HPDE6-E6E7 (cell line): ENCODE measurements at regions not wholly inside any gene's neighbourhood (a gene's known extent, or its start where the extent isn't known, plus 50 kb on each side); places are given as distances from the start of the nearest gene placed in this dataset.
"Not testable (repeated sequence)": the region's sequence is repeated elsewhere in the genome, so short reads cannot be mapped to it uniquely, and the experiment has no call there.

Experiments
- DNase-seq: peaks from one replicate; pipeline ENCODE4 v3.0.0; 2011; ENCODE audit warnings: missing footprints; ENCODE audit errors: extremely low spot score

DNA sequence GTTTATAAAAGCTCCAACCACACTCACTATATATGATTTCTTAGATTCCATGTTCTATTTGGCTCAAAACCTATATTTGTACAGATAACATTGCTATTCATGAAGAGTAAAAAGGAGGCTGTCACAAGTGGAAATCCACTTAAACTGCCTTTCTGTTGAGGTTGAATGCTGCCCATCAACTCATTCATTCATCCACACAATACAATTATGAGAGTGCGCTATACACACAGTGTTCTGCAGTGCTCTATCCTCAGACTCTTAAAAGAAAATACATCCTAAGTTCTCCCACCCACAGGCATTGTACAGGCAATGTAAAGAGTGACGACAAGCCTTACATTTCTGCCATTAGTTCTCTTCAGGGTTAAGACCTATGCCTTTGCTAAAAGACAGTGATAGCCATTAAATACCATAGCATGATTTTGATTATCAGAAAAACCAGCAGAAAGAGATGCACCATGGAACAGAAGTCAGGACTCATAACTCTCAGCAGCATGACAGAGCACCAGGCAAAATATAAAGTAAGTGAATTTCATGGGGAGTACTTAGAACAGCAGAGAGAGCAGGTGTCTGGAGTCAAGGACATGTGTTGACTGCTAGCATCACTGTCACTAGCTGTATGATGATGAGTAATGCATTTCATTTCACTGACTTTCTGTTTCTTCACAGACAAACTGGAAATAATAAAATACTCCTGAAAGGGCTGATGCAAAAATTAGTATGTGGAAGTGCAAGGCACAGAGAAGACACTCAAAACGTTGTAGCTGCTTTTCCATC, 218.0 kb downstream of the RBM26 start:
- no peak for DNase-seq

DNA sequence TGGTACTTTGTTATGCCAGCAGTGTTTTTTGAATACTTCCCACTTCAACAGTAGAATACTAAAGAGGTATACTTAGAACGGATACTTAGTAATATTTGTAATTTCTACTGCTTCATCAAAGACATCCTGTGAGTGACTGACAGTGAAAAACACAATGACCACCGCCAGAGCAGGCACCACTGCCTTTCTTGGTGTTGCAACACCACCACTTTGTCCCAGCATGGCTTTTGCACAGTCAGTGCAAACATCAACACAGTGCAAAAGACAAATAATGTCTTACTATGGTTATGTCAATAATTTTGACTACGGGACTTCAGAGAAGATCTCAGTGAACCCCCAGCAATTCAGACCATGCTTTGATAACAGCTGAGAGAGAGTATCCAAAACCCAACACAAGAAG, 220.5 kb downstream of the RBM26 start:
- no peak for DNase-seq

GRCh38 chr13:79183231-79183630, 222.8 kb downstream of the RBM26 start:
- no peak for DNase-seq

GRCh38 chr13:79173691-79174090, 232.4 kb downstream of the RBM26 start:
- DNase-seq = not testable (repeated sequence)

- not testable (repeated sequence) for DNase-seq
Measured at GRCh38 chr13:79172924-79173323, 233.1 kb downstream of the RBM26 start.

DNA sequence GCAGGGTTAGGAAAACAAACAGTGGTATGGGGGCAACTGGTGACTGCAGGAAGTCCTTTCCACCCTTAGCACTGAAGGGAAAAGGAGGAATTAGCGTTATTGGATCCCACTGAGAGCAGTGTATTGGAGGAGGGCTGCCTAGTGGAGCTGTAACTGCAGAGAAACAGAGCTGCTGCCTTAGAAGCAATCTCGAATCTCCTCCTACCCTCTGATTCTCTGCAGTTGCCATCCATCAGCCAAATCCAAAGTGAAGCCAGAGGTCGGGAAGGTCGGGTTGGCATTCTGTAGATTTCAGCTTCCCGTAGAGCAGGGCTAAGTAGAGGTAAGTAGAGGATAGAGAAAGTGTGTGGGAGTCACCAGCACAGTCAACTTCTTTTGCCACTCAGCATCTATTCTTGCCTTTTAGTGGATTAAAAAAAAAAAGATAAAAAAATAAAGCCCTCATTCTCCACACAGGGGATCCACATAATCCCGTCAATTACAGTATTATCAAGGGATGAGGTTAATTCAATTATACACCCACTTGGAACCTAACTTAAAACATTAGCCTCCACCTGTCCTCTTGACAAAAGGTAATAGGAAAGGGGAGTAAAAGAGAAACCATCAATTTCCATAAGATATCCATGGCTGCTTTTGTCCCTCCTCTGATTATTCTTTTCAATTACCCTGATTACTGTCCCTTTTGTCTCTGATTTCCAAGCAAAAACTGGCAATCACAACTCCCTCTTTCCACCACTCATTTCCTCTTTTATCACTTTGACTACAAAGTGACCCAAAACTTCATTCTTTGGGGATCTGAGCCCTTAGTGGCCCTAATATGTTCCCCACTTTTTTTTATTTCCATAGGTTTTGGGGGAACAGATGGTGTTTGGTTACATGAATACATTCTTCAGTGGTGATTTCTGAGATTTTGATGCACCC, 234.7 kb downstream of the RBM26 start:
- DNase-seq = no peak

DNA sequence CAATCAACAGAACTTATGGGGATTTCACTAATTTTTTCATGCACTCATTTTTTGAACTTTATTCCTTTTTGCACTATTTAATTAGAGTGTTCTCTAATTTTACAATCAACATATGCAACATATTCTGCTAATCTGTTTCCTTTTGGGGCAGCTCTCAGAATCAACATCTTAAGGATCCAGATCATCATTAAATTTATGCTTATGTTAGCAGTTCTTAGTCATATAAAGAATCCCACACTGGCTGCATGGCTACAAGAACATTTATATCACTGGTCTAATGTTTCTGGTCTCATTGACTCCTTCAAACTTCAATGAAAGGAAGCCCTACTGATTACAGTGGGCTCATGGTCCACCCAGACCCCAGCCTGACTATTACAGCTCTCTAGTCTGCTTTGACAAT, 245.2 kb downstream of the RBM26 start:
- DNase-seq = no peak

DNA sequence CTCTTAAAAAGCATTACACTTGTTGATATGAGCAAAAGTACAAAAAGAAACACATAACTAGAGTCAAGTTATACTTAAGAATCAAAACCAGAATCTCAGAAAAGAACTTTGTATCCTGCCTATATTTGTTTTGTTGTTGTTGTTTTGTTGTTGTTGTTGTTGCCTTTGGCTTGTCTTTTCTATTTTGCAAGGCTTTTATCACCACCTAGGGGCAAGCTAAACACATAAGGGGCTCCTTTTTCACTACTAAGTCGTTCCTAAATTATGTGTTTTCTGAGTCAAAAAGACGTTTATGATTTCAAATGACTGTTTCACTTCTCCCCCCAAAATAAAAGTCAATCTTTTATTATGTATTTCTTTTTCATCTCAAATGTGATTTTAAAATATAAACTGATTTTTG, 250.2 kb downstream of the RBM26 start:
- DNase-seq = no peak

DNA sequence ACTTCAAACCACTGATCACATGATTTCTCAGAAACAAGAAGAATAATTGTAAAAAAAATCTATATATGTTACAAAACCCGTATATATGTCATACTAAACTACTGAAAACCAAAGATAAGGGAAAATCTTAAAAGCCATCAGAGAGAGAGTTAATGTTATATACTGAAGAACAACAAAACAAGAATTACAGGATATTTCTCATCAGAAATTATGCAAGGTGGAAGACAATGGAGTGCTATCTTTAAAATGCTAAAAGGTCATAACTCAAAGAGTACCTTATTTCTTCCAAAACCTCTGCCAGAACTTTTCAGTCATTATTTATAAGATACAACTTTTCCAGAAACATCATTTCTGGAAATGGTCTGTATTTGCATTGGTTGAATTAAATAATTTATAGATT, 256.8 kb downstream of the RBM26 start:
- no peak for DNase-seq

GRCh38 chr13:79141082-79141481, 265.0 kb downstream of the RBM26 start:
- DNase-seq = no peak

DNA sequence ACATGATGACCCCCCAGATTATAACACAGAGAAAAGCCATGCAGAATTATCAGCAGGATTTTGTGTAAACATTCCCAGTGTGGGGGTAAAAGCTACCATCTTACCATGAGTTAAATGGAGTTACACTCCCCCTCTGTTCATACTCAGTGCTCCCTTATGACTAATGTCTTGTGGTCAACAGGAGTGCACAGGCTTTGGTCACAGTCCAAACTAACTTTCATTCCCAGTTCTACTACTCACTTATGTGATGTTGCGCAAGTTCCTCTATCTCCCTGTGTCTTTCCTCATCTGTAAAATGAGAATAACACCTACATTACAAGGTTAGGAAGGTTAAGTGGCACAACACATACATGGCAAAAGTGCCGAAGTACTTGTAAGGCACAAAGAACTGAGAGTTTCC, 277.9 kb downstream of the RBM26 start:
- DNase-seq = peak; percentile 80

GRCh38 chr13:79126706-79127105, 279.3 kb downstream of the RBM26 start:
- peak; percentile 5 for DNase-seq

- no peak for DNase-seq
Measured at GRCh38 chr13:79124183-79124582, 281.9 kb downstream of the RBM26 start.

DNA sequence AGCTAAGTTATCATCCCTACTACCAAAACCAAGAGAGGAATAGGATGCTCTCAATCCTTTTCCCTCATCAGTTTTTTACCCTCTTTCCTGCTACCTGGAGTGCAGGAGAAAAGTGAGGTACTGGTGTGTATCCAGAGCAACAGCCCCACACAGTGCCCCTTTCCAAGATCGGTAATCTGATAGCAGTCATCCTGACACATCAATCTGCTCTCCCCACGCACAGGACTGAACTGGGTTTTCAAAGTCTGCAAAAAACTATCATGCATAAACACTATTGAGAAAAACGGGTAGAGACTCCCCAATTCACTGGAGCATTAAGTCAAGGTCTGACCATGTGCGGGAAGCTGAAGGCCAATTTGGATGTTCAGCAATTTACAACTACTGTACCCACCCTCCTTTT, 284.8 kb downstream of the RBM26 start:
- no peak for DNase-seq

DNA sequence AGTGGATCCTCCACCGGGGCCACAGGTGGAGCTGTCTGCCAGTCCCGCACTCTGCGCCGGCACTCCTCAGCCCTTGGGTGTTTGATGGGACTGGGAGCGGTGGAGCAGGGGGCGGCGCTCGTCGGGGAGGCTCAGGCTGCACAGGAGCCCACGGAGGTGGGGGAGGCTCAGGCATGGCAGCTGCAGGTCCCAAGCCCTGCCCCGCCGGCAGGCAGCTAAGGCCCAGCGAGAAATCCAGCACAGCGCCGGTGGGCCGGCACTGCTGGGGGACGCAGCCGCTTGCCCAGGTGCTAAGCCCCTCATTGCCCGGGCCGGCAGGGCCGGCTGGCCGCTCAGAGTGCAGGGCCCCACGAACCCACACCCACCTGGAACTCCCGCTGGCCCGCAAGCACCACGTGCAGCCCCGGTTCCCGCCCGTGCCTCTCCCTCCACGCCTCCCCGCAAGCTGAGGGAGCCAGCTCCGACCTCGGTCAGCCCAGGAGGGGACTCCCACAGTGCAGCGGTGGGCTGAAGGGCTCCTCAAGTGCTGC, 286.4 kb downstream of the RBM26 start:
- DNase-seq = no peak

GRCh38 chr13:79112016-79112415, 294.0 kb downstream of the RBM26 start:
- DNase-seq = no peak

DNA sequence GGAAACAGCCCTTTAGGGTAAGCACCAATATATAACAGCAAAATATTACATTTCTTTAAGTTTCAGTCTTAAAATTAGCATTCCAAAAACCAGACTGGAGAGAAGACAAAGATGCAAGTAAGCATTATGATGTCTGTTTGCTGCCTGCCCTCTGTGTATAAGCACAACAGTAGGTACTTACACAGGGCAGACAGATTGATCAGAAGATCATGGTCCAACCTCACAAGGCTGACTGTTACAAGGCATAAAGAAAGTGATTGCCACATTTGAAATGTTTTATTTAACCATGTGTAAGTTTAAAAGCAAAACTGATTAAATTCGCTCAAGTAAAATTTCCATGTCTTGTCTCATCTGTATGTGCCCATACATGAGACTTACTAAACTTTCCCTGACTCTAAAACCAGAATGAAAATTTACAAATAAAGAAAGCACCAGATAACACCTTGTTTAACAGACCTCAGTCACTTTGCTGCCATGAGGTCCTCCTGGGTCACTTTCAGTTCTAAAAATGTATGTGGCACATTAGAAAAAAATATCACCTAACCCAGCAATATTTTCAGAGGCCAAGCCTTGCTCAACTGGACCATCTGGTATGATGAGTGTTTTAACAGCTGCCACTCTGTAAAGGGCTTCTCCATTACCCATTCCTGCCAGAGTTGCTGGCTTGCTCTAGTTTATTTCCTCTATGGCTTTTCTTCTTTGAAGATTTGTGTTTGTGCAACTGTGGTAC, 297.0 kb downstream of the RBM26 start:
- DNase-seq = no peak

GRCh38 chr13:79098596-79098995, 307.5 kb downstream of the RBM26 start:
- DNase-seq = no peak

DNA sequence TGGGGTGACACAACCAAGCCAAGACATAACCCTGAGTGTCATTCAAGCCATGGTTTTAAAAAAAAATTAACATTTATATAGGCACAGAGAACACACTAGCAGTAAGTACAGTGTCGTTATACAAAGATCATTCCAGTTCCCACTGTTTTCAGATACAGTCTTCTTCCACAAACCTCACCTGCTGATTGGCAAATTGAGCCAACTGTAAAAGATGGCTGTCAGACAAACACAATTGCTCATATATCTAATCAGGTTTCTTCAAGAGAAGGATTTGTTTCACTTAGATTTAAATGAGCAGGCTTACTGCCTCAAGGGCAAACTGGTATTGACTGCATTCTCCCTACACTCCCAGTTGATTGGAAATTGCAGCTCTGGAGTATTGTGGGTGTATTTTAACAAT, 308.9 kb downstream of the RBM26 start:
- DNase-seq = no peak

GRCh38 chr13:79096099-79096498, 310.0 kb downstream of the RBM26 start:
- DNase-seq = no peak

GRCh38 chr13:79090552-79091124, 315.4 kb downstream of the RBM26 start:
- no peak for DNase-seq
